ENCODE measurements at regions not wholly inside any gene's neighbourhood (a gene's known extent, or its start where the extent isn't known, plus 50 kb on each side); places are given as distances from the start of the nearest gene placed in this dataset.

GRCh38 chr12:32047357-32048212, 59.1 kb upstream of the BICD1 start:
- DNase-seq, result no peak

GRCh38 chr12:32048791-32049190, 57.9 kb upstream of the BICD1 start:
- no peak for DNase-seq

- DNase-seq, result no peak
Measured at GRCh38 chr12:32049956-32050355, 56.7 kb upstream of the BICD1 start.

GRCh38 chr12:32051511-32052211, 55.0 kb upstream of the BICD1 start:
- no peak for DNase-seq

GRCh38 chr12:32052212-32052713, 54.4 kb upstream of the BICD1 start:
- no peak for DNase-seq

- no peak for DNase-seq
Measured at GRCh38 chr12:32053881-32054624, 52.6 kb upstream of the BICD1 start.
